ENCODE measurements at regions not wholly inside any gene's neighbourhood (a gene's known extent, or its start where the extent isn't known, plus 50 kb on each side); places are given as distances from the start of the nearest gene placed in this dataset.

- Histone ChIP-seq H4K8ac (ENCODE audit: extremely low read depth, insufficient read depth, low read length) (no peak overlapping the region), H2AFZ (ENCODE audit: low read length) (peak overlapping the region; percentile 73; the same call in 1 of the 2 replicates), H3K9me3 (ENCODE audit: insufficient read depth in 2 of 2, low read depth in 1 of 2, low read length in 1 of 2) (no peaks in the 10 kb centered on the region), H3K79me1 (ENCODE audit: low read depth, low read length) (no peaks in the 10 kb centered on the region), H2BK12ac (ENCODE audit: low read depth, low read length) (no peak overlapping the region), H3K9ac (replicated peaks in 1 of 4; ENCODE audit: extremely low read depth in 1 of 4, low read depth in 3 of 4, low read length in 3 of 4) (no peak overlapping the region), H2BK15ac (ENCODE audit: low read length) (no peak overlapping the region), H3K56ac (replicated peaks; ENCODE audit: insufficient read length, low read depth, low read length) (no peak overlapping the region), H3K27ac (ENCODE audit: low read depth, low read length) (no peak overlapping the region), H2AK5ac (ENCODE audit: low read depth, low read length) (no peak overlapping the region), H2BK120ac (replicated peaks; ENCODE audit: low read depth, low read length) (no peak overlapping the region), H4K91ac (replicated peaks; ENCODE audit: insufficient read length, low read length) (no peak overlapping the region), H3K4me3 (ENCODE audit: extremely low read depth in 1 of 4, insufficient read depth in 2 of 4, low read depth in 3 of 4, low read length in 4 of 4) (no peak overlapping the region), H3K4me2 (ENCODE audit: insufficient read depth in 1 of 2, low read depth in 2 of 2, low read length in 2 of 2) (peak overlapping the region in 1 of 2 experiments; percentile 16; a peak in 1 of 4 replicates), H3K79me2 (ENCODE audit: control insufficient read depth in 1 of 2, insufficient read depth in 2 of 2, low read length in 2 of 2) (no peaks in the 10 kb centered on the region; a peak in 1 of 4 replicates), H3K4me1 (replicated peaks in 1 of 4; ENCODE audit: control insufficient read depth in 3 of 4, insufficient read depth in 4 of 4, low read length in 3 of 4) (peaks cover 2 to 9% (median 6%) of the 10 kb centered on the region in 4 experiments; a peak in 6 of 7 replicates), H3K14ac (ENCODE audit: insufficient read length) (no peak overlapping the region), H3K18ac (ENCODE audit: extremely low read depth, low read length) (no peak overlapping the region), H2BK20ac (ENCODE audit: low read length) (no peak overlapping the region), H3K23ac (ENCODE audit: insufficient read length) (no peak overlapping the region), H3K36me3 (ENCODE audit: control insufficient read depth in 2 of 4, insufficient read depth in 4 of 4, low read length in 3 of 4) (no peaks in the 10 kb centered on the region), H4K20me1 (replicated peaks in 1 of 2; ENCODE audit: control insufficient read depth in 1 of 2, insufficient read depth in 2 of 2, low read length in 2 of 2) (no peaks in the 10 kb centered on the region), H3K23me2 (ENCODE audit: low read depth, low read length) (no peaks in the 10 kb centered on the region), H4K5ac (ENCODE audit: insufficient read length, low read depth, low read length) (no peak overlapping the region), H3K4ac (replicated peaks; ENCODE audit: insufficient read length, low read depth, low read length) (no peak overlapping the region), H2BK5ac (ENCODE audit: low read depth, low read length) (no peak overlapping the region), H3K27me3 (replicated peaks in 1 of 4; ENCODE audit: control insufficient read depth in 3 of 4, extremely low read depth in 1 of 4, insufficient read depth in 3 of 4, low read length in 3 of 4) (peaks cover 0 to 2% (median 0%) of the 10 kb centered on the region in 4 experiments; a peak in 2 of 7 replicates)
- WGBS, 2 experiments (ENCODE audit: extremely low coverage in 1 of 2, insufficient coverage in 1 of 2, insufficient read length in 1 of 2, insufficient replicate concordance in 2 of 2, low coverage in 1 of 2, low lambda C conversion rate in 2 of 2, missing lambda C conversion rate in 1 of 2) = 71% methylated on average over 2 of the region's 2 CpGs; no CpG with 5 or more reads in 1 of the 2 experiments
- DNase-seq (ENCODE audit: low read depth in 1 of 2, low spot score in 2 of 2) (no peak), FAIRE-seq (no peak)
- CTCF ChIA-PET (ENCODE audit: partially characterized antibody) = interaction anchor here (0.6 to 1.1 kb wide), 2 partner anchors 17 to 35 kb away, joined by 3 read pairs; no protein-coding TSS in a partner anchor
- POLR2A ChIA-PET (ENCODE audit: partially characterized antibody) = no interaction called here
- TF ChIP-seq CREB1 (IDR thresholded peaks at IDR 0.05) (no peak), HDAC2 (IDR thresholded peaks at IDR 0.05; ENCODE audit: borderline replicate concordance in 1 of 2, low read depth in 2 of 2, low read length in 2 of 2) (no peak), BRCA1 (IDR thresholded peaks at IDR 0.05; ENCODE audit: low read depth, low read length) (no peak), ATF3 (IDR thresholded peaks at IDR 0.05; ENCODE audit: insufficient read depth, low read depth, low read length) (no peak), CBX8 (IDR thresholded peaks at IDR 0.05; ENCODE audit: borderline replicate concordance, low read depth, low read length) (no peak), EP300 (IDR thresholded peaks at IDR 0.05; ENCODE audit: borderline replicate concordance in 1 of 2, low read depth in 2 of 2, low read length in 2 of 2) (no peak), SP4 (IDR thresholded peaks at IDR 0.05; ENCODE audit: low read length) (no peak), RAD21 (IDR thresholded peaks at IDR 0.05 in 1 of 2, conservative IDR thresholded peaks at IDR 0.05 in 1 of 2; ENCODE audit: low read depth in 2 of 2, low read length in 2 of 2) (no peak), KDM1A (IDR thresholded peaks at IDR 0.05; ENCODE audit: borderline replicate concordance, low read length) (no peak), PHF8 (conservative IDR thresholded peaks at IDR 0.05; ENCODE audit: low read depth, low read length) (no peak), KDM5A (IDR thresholded peaks at IDR 0.05; ENCODE audit: low read length) (no peak), CHD1 (IDR thresholded peaks at IDR 0.05; ENCODE audit: low read depth, low read length) (no peak), TCF12 (IDR thresholded peaks at IDR 0.05; ENCODE audit: low read depth, low read length) (no peak), JUND (IDR thresholded peaks at IDR 0.05; ENCODE audit: low read length) (no peak)
Measured at GRCh38 chr9:113754739-113755138, 121.4 kb upstream of the ZNF618 start.
